GM18502 (cell line): ENCODE measurements at regions not wholly inside any gene's neighbourhood (a gene's known extent, or its start where the extent isn't known, plus 50 kb on each side); places are given as distances from the start of the nearest gene placed in this dataset.
"Not testable (repeated sequence)": the region's sequence is repeated elsewhere in the genome, so short reads cannot be mapped to it uniquely, and the experiment has no call there.

ENCODE experiments used
- ATAC-seq: cut with Tn5 transposase; IDR thresholded peaks from one replicate; pipeline ENCODE4 v1.9.1; 2021; ENCODE audit warnings: mild to moderate bottlenecking; ENCODE audit not compliant: unreplicated experiment, poor library complexity

DNA sequence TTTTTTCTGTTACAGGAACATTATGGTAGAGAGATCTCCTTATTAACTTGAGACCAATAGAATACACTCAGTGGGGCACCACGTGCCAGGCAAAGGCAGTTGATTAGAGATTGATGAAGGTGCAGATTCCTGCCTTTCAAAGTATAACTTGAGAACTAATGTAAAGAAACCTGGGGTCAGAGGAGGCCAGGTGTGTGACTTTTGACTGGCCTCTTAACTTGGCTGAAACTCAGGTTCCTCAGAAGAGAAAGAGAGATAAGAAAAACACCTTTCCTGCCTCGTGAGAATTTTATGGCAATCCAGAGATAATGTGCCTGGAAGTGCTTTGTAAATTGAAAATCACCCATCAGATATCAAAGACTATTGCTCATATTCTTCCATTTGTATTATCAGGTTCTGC, 110.7 kb upstream of the GZMB start:
- ATAC-seq, result no peak

GRCh38 chr14:24741871-24742270, 107.9 kb upstream of the GZMB start:
- ATAC-seq, result no peak

GRCh38 chr14:24735984-24736630, 102.1 kb upstream of the GZMB start:
- ATAC-seq, result no peak

GRCh38 chr14:24734917-24735500, 101.0 kb upstream of the GZMB start:
- ATAC-seq, result peak; percentile 66

DNA sequence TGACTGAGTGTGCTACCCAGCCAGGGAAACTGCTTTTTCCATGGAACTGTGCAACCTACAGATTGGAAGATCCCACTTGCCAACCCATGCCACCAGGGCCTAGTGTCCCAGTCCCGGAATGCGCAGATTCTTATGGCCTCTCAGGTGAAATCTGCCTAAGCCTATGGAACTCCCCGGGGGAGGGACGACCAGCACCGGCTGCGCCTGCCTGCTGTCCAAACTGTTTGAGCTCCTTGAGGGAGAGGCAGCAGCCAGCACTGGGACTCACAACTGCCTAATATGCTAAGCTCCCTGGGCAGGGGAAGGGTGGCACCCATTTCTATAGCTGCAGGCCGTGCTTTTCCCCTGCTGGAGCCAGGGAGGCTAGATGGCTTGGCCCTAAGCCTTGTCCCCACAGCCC, 92.5 kb upstream of the GZMB start:
- ATAC-seq, result no peak

DNA sequence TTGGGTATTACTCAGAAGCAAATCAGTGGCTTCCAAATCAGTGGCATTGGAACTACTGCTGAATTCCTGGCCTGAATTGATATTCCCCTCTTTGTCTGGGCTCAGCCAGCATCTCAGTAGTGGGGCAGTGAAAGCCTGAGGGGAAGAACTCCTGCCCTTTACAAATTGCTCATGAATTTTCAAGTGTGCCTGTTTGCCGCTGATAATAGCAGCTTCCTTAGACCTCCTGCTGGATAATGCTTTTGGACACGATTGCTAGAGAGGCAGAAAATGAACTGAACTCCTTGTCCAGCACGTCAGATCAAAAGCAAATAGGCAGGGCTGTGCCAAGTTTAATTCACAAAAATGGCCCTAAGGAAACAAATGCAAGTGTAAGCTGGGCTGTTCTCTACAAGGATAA, 91.3 kb upstream of the GZMB start:
- ATAC-seq, result no peak

GRCh38 chr14:24721775-24722174, 87.8 kb upstream of the GZMB start:
- ATAC-seq, result no peak

GRCh38 chr14:24715239-24715638, 81.2 kb upstream of the GZMB start:
- no peak for ATAC-seq

GRCh38 chr14:24713404-24713803, 79.4 kb upstream of the GZMB start:
- peak; percentile 66 for ATAC-seq

DNA sequence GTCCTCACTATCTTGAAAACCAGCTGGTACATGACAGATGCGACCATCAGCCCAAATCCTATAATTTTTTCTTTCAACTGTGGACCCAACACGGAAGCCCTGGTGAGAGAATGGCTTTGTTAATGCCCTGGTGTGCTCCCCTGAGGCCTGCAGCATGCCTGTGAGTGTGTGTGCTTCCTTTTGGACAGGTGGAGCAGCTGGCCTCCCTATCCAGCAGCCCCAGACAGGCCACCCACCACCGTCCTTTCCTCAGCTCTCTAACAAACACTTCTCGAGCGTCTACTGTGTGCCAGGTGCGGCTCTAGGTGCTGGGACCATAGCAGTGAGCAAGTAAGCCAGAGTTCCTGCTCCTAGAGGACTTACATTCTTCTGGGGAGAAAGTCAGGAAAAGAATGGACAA, 78.9 kb upstream of the GZMB start:
- ATAC-seq, result peak; percentile 18

DNA sequence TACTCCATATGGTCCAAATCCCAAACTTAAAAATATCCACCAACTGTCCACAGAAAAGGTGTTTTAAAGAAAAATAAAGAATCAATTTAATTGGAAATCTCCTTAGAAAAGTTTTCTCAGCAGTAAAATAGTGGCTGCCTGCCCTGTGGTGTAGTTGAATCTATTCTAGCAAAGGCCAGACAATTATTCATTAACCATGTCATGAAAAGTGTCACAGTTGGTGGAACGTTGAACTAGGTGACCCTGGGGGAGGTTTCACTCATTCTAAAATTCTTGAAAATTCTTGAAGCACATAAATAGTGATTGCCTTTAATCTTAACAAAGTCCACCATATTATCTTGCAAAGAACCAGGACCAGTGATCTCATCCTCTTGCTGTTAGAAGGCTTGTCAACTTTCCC, 78.4 kb upstream of the GZMB start:
- ATAC-seq, result peak; percentile 17

- peak; percentile 41 for ATAC-seq
Observed at GRCh38 chr14:24710403-24711112, 76.6 kb upstream of the GZMB start.

- no peak for ATAC-seq
Observed at GRCh38 chr14:24708684-24709083, 74.7 kb upstream of the GZMB start.

GRCh38 chr14:24706351-24706750, 72.4 kb upstream of the GZMB start:
- no peak for ATAC-seq

DNA sequence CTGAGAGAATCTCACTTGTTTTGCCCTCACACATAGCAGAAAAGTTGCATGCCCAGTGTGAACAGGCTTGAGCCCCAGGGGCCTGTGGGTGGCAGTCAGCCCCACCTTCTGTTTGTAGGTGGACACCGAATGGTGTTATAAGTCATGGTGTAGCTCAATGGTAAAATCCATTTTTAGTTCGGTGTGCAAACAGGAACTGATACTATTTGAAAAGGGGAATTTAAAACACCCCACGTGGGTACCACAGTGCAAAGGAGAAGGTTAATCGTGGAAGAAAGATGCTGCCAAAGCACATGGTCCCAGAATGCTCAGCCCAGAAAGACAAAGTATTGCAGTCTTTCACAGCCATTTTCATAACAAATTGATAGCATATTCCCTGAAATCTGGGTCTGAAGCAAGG, 71.8 kb upstream of the GZMB start:
- ATAC-seq, result peak; percentile 94

DNA sequence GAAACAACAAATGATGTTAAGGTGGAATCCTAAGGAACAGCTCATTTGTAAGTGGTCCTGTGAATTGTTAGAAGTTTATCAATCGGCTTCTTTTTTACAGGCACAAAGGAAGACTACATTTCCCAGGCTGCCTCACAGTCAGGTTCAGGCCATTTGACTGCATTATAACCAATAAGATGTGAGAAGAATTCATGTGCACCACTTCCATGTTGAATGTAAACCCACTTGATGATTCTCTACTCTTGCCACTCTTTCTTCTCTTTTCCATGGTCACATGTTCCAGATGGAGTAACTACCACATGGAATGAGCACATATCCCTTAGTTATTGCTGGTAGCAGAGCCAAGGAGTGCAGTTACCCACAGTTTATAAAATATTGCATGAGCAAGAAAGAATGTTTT, 67.1 kb upstream of the GZMB start:
- ATAC-seq, result no peak

- no peak for ATAC-seq
Observed at GRCh38 chr14:24700511-24700910, 66.5 kb upstream of the GZMB start.

GRCh38 chr14:24699052-24699451, 65.1 kb upstream of the GZMB start:
- peak; percentile 56 for ATAC-seq

GRCh38 chr14:24696280-24696920, 62.4 kb upstream of the GZMB start:
- not testable (repeated sequence) for ATAC-seq

DNA sequence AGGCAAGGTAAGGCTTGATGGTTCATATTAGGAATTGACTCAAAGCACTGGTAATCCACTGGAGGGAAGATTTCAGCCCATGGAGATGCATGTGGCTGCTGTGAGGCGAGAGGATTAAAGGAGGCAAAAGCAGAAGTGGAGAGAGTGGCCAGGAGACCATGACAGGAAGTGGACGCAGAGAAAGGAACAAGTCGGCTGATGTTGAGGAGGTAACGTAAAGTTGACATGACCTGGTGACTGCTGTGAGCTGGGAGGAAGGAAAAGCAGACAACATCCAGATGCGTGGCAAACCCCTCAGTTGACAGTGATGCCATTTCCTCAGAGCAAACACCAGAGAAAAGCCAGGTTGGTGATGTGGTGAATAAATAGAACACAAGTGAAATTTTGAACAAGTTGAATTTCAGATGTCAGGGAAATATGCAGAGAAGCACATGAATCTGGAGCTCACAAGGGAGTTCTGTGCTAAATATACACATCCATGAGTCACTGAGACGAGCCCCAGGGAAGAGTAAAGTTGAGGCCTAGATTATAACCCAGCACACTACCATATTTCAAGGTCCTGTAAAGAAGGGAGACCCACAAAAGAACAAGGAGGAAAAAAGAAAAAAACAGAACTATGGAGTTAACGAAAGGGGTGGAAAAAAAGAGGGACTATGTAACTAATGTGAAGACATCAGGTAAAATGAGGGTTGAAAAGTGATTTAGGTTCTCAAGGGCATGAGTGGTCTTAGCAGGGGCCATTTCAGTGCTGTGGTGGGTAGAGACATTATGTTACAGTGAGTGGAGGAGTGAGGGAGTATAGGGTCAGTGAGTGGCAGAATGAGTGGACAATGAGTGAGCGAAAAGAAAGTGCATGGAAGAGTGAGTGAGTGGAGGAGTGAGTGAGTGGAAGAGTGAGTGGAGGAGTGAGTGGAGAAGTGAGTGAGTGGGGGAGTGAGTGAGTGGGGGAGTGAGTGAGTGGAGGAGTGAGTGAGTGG, 61.6 kb upstream of the GZMB start:
- peak; percentile 50 for ATAC-seq
